GM10266 (cell line): ENCODE measurements at regions not wholly inside any gene's neighbourhood (a gene's known extent, or its start where the extent isn't known, plus 50 kb on each side); places are given as distances from the start of the nearest gene placed in this dataset.

Source experiments
- DNase-seq: peaks from one replicate; pipeline ENCODE4 v3.0.0; 2012; ENCODE audit errors: extremely low spot score
- CTCF ChIP-seq: IDR thresholded peaks from 2 replicates; pipeline ENCODE4 v1.5.1; 2012; ENCODE audit warnings: mild to moderate bottlenecking, low read depth; ENCODE audit not compliant: control insufficient read depth, insufficient read depth; ENCODE audit errors: missing control alignments

GRCh38 chr12:24099576-24099975, 150.1 kb upstream of the SOX5 start:
- TF ChIP-seq CTCF, result no peak
- no peak for DNase-seq

- DNase-seq, result no peak
- no peak for TF ChIP-seq CTCF
These were observed 145.8 kb upstream of the SOX5 start for GRCh38 chr12:24095245-24095644.

DNA sequence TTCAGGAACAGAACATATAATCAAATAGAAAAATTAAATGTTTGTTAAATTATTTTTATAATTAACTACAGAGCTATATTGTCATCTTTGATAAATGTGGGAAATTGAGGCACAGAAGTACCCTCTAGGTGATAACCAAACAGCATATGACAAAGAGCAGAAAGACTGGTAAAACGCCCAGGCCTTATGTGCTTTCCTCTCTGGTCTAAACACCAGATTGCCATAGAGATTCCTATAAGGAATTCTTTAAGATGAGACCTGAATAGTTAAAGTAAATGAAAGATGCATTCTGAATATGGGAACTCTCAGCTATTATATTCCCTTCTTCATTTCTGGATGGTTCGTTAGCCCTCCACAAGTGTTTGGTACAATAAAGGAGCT, 140.0 kb upstream of the SOX5 start:
- no peak for TF ChIP-seq CTCF
- DNase-seq, result no peak

DNA sequence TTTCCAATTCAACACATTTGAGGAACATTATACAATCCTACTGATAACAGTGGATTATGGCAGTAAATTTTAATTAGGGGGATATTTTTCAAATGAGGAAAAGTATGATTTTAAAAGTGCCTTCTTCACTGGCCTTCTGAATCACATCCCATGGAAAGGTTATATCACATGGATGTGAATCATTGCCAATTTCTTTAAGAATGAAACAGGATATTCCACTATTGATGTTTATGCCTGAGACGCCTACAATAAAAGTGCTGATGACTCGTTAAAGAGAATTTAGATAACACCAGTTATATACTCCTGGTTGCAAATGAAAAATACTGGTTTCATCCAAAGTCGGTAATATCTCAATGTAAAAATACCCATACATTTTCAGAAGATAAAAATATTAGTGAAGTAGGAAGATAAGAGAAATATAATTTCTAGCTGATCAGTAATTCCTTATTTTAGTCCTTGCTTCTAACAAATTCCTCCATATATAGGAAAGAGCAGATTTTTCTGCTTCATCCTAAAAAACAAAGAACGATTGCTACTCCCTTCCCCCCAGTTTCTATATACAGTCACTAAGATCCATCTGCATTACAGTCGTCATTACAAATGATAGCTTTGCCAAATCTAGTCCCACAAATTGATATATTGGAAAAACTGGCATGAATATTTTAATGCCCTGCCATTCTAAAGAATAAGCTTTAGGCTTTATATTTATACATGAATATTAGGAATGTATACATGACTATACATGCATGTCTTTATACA, 139.5 kb upstream of the SOX5 start:
- no peak for TF ChIP-seq CTCF
- no peak for DNase-seq

- TF ChIP-seq CTCF, result no peak
- DNase-seq, result no peak
These were observed 137.8 kb upstream of the SOX5 start for GRCh38 chr12:24087294-24087693.

DNA sequence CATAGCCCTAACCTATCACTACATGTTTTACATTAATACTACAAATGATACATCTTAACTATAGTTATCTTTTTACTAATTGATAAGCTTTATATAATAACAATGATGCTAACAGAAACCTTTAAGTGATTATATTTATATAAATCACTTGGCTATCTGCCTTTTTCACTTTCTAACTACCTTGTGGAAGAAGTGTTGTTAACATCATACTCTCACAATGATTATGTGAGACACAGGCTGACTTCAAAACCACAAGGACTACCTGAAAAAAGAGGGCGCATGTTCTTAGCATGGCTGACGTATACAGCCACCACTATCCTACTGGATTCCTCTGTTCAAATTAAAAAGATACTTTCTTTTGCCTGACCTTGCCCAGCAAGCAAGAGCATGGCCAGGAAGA, 135.3 kb upstream of the SOX5 start:
- no peak for TF ChIP-seq CTCF
- DNase-seq, result no peak

- DNase-seq, result no peak
- TF ChIP-seq CTCF, result no peak
These were observed 134.4 kb upstream of the SOX5 start for GRCh38 chr12:24083838-24084237.
